ENCODE measurements at regions not wholly inside any gene's neighbourhood (a gene's known extent, or its start where the extent isn't known, plus 50 kb on each side); places are given as distances from the start of the nearest gene placed in this dataset.
"Not testable (repeated sequence)": the region's sequence is repeated elsewhere in the genome, so short reads cannot be mapped to it uniquely, and the experiment has no call there.

GRCh38 chr3:11739706-11740105 lies 96.0 kb upstream of the VGLL4 start:
- Histone ChIP-seq H3K9ac (ENCODE audit: low read length) (no peak overlapping the region), H3K27me3 (ENCODE audit: control insufficient read depth, insufficient read depth, low read length) (no peaks in the 10 kb centered on the region), H3K4me3 (ENCODE audit: low read length) (no peak overlapping the region), H3K9me3 (ENCODE audit: control insufficient read depth, low read length) (no peaks in the 10 kb centered on the region), H3K36me3 (ENCODE audit: control insufficient read depth, insufficient read depth, low read length) (no peaks in the 10 kb centered on the region), H3K4me1 (ENCODE audit: control insufficient read depth, insufficient read depth, low read length) (no peaks in the 10 kb centered on the region)

DNA sequence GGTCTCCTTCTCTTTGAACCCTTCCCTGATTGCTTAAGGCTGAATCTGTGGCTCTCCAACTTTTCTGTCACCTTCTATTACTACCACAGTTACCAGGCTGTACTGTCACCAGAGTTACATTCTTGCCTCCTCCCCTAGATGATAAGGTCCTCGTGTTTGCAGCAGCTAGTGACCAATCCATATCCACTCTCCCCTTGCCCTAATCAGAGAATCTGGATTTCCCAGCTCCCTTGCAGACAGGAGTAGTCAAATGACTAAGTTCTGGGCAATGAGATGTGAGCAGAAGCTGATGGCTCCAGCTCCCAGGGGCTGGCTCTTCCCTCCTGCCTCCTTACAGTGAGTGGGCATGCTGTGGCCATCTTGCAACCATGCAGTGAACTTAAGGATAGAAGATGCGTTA lies 95.4 kb upstream of the VGLL4 start:
- no peaks in the 10 kb centered on the region for H3K9me3 ChIP-seq (ENCODE audit: control insufficient read depth, low read length)
- H3K4me1 ChIP-seq (ENCODE audit: control insufficient read depth, insufficient read depth, low read length) = no peaks in the 10 kb centered on the region
- H3K4me3 ChIP-seq (ENCODE audit: low read length) = no peak overlapping the region
- H3K9ac ChIP-seq (ENCODE audit: low read length) = no peak overlapping the region
- H3K27me3 ChIP-seq (ENCODE audit: control insufficient read depth, insufficient read depth, low read length) = no peaks in the 10 kb centered on the region
- H3K36me3 ChIP-seq (ENCODE audit: control insufficient read depth, insufficient read depth, low read length) = no peaks in the 10 kb centered on the region

GRCh38 chr3:11737742-11738141 lies 94.0 kb upstream of the VGLL4 start:
- Histone ChIP-seq H3K4me3 (ENCODE audit: low read length) (no peak overlapping the region), H3K9me3 (ENCODE audit: control insufficient read depth, low read length) (no peaks in the 10 kb centered on the region), H3K36me3 (ENCODE audit: control insufficient read depth, insufficient read depth, low read length) (no peaks in the 10 kb centered on the region), H3K27me3 (ENCODE audit: control insufficient read depth, insufficient read depth, low read length) (no peaks in the 10 kb centered on the region), H3K9ac (ENCODE audit: low read length) (no peak overlapping the region), H3K4me1 (ENCODE audit: control insufficient read depth, insufficient read depth, low read length) (no peaks in the 10 kb centered on the region)

DNA sequence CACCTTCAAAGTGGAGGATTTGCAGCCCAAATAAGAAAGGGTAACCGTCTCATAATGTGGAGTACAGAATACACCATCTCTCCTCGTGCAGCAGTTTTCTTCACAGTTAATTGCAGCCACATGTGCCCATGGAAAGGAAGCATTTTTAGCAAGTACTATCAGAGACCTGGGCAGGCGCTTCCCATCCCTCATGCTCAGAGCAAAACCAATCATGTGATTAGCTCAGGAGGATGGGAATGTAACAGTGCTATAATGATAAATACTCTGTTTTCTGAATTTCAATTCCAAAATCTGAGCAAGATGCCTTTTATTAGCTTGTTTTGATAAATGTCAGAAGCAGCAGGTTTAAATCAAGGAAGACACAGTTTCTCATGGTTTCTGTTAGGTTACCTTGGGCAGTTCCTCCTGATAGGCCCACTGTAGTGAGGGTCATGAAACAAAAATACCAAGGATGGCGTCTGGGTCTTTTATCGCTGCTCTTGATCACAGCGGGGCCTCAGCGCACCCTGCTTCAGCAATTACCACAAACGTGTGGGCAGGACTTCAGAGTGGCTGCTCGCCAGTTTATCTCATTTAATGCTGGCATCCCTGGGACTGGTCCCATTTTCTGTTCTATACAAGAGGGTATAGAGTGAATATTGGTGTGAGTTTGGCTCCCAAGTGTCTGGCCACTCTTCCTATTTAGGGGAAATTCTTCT lies 92.6 kb upstream of the VGLL4 start:
- Histone ChIP-seq H3K27me3 (ENCODE audit: control insufficient read depth, insufficient read depth, low read length) (no peaks in the 10 kb centered on the region), H3K4me3 (ENCODE audit: low read length) (no peak overlapping the region), H3K9ac (ENCODE audit: low read length) (no peak overlapping the region), H3K36me3 (ENCODE audit: control insufficient read depth, insufficient read depth, low read length) (no peaks in the 10 kb centered on the region), H3K4me1 (ENCODE audit: control insufficient read depth, insufficient read depth, low read length) (no peaks in the 10 kb centered on the region), H3K9me3 (ENCODE audit: control insufficient read depth, low read length) (no peaks in the 10 kb centered on the region)

GRCh38 chr3:11735638-11736037 lies 91.9 kb upstream of the VGLL4 start:
- no peaks in the 10 kb centered on the region for H3K36me3 ChIP-seq (ENCODE audit: control insufficient read depth, insufficient read depth, low read length)
- H3K4me1 ChIP-seq (ENCODE audit: control insufficient read depth, insufficient read depth, low read length) = no peaks in the 10 kb centered on the region
- H3K27me3 ChIP-seq (ENCODE audit: control insufficient read depth, insufficient read depth, low read length) = no peaks in the 10 kb centered on the region
- H3K9me3 ChIP-seq (ENCODE audit: control insufficient read depth, low read length) = no peaks in the 10 kb centered on the region
- H3K4me3 ChIP-seq (ENCODE audit: low read length) = no peak overlapping the region
- no peak overlapping the region for H3K9ac ChIP-seq (ENCODE audit: low read length)

DNA sequence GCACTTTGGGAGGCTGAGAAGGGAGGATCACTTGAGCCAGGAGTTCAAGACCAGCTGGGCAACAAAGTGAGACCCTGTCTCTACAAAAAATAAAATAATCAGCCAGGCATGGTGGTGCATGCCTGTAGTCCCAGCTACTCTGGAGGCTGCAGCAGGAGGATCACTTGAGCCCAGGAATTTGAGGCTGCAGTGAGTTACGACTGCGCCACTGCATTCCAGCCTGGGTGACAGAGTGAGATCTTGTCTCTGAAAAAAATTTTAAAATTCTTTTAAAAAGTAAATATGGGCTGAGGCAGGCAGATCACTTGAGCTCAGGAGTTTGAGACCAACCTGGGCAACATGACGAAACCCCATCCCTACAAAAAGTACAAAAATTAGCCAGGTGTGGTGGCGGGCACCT lies 91.4 kb upstream of the VGLL4 start:
- H3K9me3 ChIP-seq (ENCODE audit: control insufficient read depth, low read length); H3K9ac ChIP-seq (ENCODE audit: low read length); H3K4me1 ChIP-seq (ENCODE audit: control insufficient read depth, insufficient read depth, low read length); H3K27me3 ChIP-seq (ENCODE audit: control insufficient read depth, insufficient read depth, low read length); H3K36me3 ChIP-seq (ENCODE audit: control insufficient read depth, insufficient read depth, low read length); H3K4me3 ChIP-seq (ENCODE audit: low read length): not testable (repeated sequence)

DNA sequence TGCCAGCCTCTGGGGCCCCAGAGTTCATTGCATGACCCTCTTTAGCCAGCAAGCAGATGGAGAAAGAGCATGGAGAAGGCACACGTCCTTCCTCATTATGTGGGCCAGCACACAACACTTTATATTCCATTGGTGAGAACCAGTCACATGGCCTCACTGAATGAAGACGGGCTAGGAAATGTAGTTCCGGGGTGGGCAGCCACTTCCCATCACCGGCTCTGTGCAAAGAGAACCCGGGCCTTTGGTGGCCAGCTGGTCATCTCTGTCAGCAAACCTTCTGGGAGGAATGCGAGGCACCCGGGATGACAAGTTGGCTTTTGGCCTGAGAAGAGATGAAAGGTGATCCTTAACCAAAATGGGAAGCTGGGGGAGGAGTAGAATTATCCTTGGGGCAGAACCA lies 90.2 kb upstream of the VGLL4 start:
- no peaks in the 10 kb centered on the region for H3K27me3 ChIP-seq (ENCODE audit: control insufficient read depth, insufficient read depth, low read length)
- no peaks in the 10 kb centered on the region for H3K36me3 ChIP-seq (ENCODE audit: control insufficient read depth, insufficient read depth, low read length)
- no peak overlapping the region for H3K9ac ChIP-seq (ENCODE audit: low read length)
- H3K4me1 ChIP-seq (ENCODE audit: control insufficient read depth, insufficient read depth, low read length) = no peaks in the 10 kb centered on the region
- H3K9me3 ChIP-seq (ENCODE audit: control insufficient read depth, low read length) = no peaks in the 10 kb centered on the region
- H3K4me3 ChIP-seq (ENCODE audit: low read length) = no peak overlapping the region

- no peak overlapping the region for H3K4me3 ChIP-seq (ENCODE audit: low read length)
- no peaks in the 10 kb centered on the region for H3K4me1 ChIP-seq (ENCODE audit: control insufficient read depth, insufficient read depth, low read length)
- no peaks in the 10 kb centered on the region for H3K27me3 ChIP-seq (ENCODE audit: control insufficient read depth, insufficient read depth, low read length)
- no peaks in the 10 kb centered on the region for H3K36me3 ChIP-seq (ENCODE audit: control insufficient read depth, insufficient read depth, low read length)
- no peaks in the 10 kb centered on the region for H3K9me3 ChIP-seq (ENCODE audit: control insufficient read depth, low read length)
- H3K9ac ChIP-seq (ENCODE audit: low read length) = no peak overlapping the region
Measured at GRCh38 chr3:11727207-11727606, 83.5 kb upstream of the VGLL4 start.

DNA sequence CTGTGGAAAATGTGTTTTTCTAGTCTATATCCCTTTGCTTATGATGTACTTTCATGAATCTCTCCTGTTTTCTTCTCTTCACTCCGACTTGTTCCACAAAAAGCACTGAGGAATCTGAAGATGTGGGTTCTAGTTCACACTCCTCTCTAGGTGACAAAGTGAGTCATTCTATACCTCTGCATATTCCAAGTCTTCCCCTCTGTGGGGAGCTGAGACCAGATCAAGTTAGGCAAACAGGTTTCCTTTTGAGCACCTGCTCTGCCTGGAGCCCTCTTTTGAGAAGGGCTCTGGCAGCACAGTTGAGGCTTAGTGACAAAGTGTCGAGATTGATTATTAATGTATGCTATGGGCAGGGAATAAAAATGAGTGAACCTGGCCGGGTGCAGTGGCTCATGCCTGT lies 82.4 kb upstream of the VGLL4 start:
- H3K27me3 ChIP-seq (ENCODE audit: control insufficient read depth, insufficient read depth, low read length) = no peaks in the 10 kb centered on the region
- peaks cover 8% of the 10 kb centered on the region for H3K4me1 ChIP-seq (ENCODE audit: control insufficient read depth, insufficient read depth, low read length)
- no peaks in the 10 kb centered on the region for H3K9me3 ChIP-seq (ENCODE audit: control insufficient read depth, low read length)
- no peak overlapping the region for H3K9ac ChIP-seq (ENCODE audit: low read length)
- H3K36me3 ChIP-seq (ENCODE audit: control insufficient read depth, insufficient read depth, low read length) = no peaks in the 10 kb centered on the region
- no peak overlapping the region for H3K4me3 ChIP-seq (ENCODE audit: low read length)

DNA sequence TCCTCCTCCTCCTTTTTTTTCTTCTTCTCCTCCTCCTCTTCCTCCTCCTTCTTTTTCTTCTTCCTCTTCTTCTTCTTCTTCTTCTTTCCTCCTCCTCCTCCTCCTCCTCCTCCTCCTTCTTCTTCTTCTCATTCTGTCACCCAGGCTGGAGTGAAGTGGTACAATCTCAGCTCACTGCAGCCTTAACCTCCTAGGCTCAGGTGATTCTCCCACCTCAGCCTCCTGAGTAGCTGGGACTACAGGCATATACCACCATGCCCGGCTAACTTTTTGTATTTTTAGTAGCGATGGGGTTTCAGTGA lies 81.6 kb upstream of the VGLL4 start:
- H3K4me3 ChIP-seq (ENCODE audit: low read length); H3K9me3 ChIP-seq (ENCODE audit: control insufficient read depth, low read length); H3K36me3 ChIP-seq (ENCODE audit: control insufficient read depth, insufficient read depth, low read length); H3K27me3 ChIP-seq (ENCODE audit: control insufficient read depth, insufficient read depth, low read length); H3K9ac ChIP-seq (ENCODE audit: low read length): not testable (repeated sequence)
- peaks cover 11% of the 10 kb centered on the region for H3K4me1 ChIP-seq (ENCODE audit: control insufficient read depth, insufficient read depth, low read length)

DNA sequence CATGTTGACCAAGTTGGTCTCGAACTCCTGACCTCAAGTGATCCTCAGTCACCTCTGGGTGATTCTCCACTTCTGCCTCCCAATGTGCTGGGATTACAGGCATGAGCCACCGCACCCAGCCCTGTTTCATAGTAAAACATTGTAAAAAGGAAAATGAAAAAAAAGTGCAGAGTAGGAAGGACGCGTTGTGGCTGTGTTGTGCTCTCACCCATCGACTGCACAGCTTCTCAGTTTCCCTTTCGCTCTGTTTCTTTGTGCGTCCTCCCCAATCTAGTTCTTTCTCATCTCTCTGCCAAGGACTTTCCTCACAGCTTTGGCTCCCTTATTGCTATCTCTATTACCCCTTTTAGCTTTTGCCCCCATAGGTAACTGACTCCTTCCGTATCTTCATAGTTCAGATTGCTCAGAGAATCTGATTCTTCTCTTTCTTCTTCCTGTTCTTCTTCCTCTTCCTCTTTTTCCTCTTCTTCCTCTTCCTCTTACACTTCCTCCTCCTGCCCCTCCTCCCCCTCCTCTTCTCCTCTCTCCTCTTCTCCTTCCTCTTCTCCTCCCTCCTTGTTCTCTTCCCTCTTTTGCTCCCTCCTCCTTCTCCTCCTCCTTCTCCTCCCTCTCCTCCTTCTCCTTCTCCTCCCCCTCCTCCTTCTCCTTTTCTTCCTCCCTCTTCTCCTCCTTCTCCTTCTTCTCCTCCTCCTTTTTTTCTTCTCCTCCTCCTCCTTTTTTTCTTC lies 81.1 kb upstream of the VGLL4 start:
- no peaks in the 10 kb centered on the region for H3K27me3 ChIP-seq (ENCODE audit: control insufficient read depth, insufficient read depth, low read length)
- no peak overlapping the region for H3K4me3 ChIP-seq (ENCODE audit: low read length)
- no peak overlapping the region for H3K9ac ChIP-seq (ENCODE audit: low read length)
- H3K4me1 ChIP-seq (ENCODE audit: control insufficient read depth, insufficient read depth, low read length) = peaks cover 11% of the 10 kb centered on the region
- no peaks in the 10 kb centered on the region for H3K36me3 ChIP-seq (ENCODE audit: control insufficient read depth, insufficient read depth, low read length)
- H3K9me3 ChIP-seq (ENCODE audit: control insufficient read depth, low read length) = no peaks in the 10 kb centered on the region

GRCh38 chr3:11721479-11721878 lies 77.8 kb upstream of the VGLL4 start:
- Histone ChIP-seq H3K4me1 (ENCODE audit: control insufficient read depth, insufficient read depth, low read length) (peaks cover 25% of the 10 kb centered on the region), H3K4me3 (ENCODE audit: low read length) (peak overlapping the region; percentile 86), H3K27me3 (ENCODE audit: control insufficient read depth, insufficient read depth, low read length) (no peaks in the 10 kb centered on the region), H3K9me3 (ENCODE audit: control insufficient read depth, low read length) (no peaks in the 10 kb centered on the region), H3K9ac (ENCODE audit: low read length) (peak overlapping the region; percentile 89), H3K36me3 (ENCODE audit: control insufficient read depth, insufficient read depth, low read length) (no peaks in the 10 kb centered on the region)

Data from mucosa of stomach (tissue), 1 donor.